K562 (cell line): ENCODE measurements at regions not wholly inside any gene's neighbourhood (a gene's known extent, or its start where the extent isn't known, plus 50 kb on each side); places are given as distances from the start of the nearest gene placed in this dataset.

Experiments
- CBFA2T2 ChIP-seq: fragments of 450-650 bp; conservative IDR thresholded peaks from 2 replicates; pipeline ENCODE4 v1.6.1; 2017; ENCODE audit warnings: mild to moderate bottlenecking
- DMBX1 ChIP-seq: fragments of 250-450 bp; sonication (Bioruptor Pico); IDR thresholded peaks from 2 replicates; pipeline ENCODE4 v1.8.0; 2022; ENCODE audit warnings: inconsistent platforms, mild to moderate bottlenecking, moderate library complexity, borderline replicate concordance
- POLR2A ChIP-seq: fragments of 450-650 bp; conservative IDR thresholded peaks from 2 replicates; pipeline ENCODE4 v1.6.1; 2016
- SAFB2 ChIP-seq: fragments of 200-400 bp; formaldehyde crosslinking; IDR thresholded peaks from 2 replicates; pipeline ENCODE4 v1.6.1; 2018; ENCODE audit warnings: borderline replicate concordance, low read length, low read depth, moderate library complexity; ENCODE audit not compliant: severe bottlenecking
- SMAD1 ChIP-seq: fragments of 150-350 bp; IDR thresholded peaks from 2 replicates; pipeline ENCODE4 v1.6.1; 2014; ENCODE audit warnings: low read length, low read depth; ENCODE audit not compliant: partially characterized antibody
- TFE3 ChIP-seq: fragments of 450-650 bp; formaldehyde crosslinking; IDR thresholded peaks from 2 replicates; pipeline ENCODE4 v1.4.0; 2020; ENCODE audit warnings: mild to moderate bottlenecking, mixed read lengths
- YY1 ChIP-seq, 3 experiments: IDR thresholded peaks; 2 replicates each; pipeline ENCODE4 v1.6.1; 2011; ENCODE audit warnings: low read length in 2 of 3, mild to moderate bottlenecking in 2 of 3, moderate library complexity in 2 of 3, borderline replicate concordance in 1 of 3, control low read depth in 1 of 3, low read depth in 1 of 3; ENCODE audit not compliant: insufficient read depth in 3 of 3, insufficient replicate concordance in 2 of 3, control insufficient read depth in 1 of 3, insufficient read length in 1 of 3; ENCODE audit errors: extremely low read depth in 1 of 3
- TF ChIP-seq, protein P1 (sequence below): fragments of 150-350 bp; conservative IDR thresholded peaks from 2 replicates; pipeline ENCODE4 v1.6.1; 2014; ENCODE audit warnings: low read length
- TF ChIP-seq, protein P2 (sequence below): sonication (generic); formaldehyde crosslinking; IDR thresholded peaks from 2 replicates; pipeline ENCODE4 v1.9.0; 2022; ENCODE audit warnings: mild to moderate bottlenecking, missing genetic modification reagents
- TF ChIP-seq, protein P3 (sequence below): sonication (generic); formaldehyde crosslinking; IDR thresholded peaks from 2 replicates; pipeline ENCODE4 v1.8.0; 2022; ENCODE audit warnings: missing genetic modification reagents, mild to moderate bottlenecking, borderline replicate concordance

DNA sequence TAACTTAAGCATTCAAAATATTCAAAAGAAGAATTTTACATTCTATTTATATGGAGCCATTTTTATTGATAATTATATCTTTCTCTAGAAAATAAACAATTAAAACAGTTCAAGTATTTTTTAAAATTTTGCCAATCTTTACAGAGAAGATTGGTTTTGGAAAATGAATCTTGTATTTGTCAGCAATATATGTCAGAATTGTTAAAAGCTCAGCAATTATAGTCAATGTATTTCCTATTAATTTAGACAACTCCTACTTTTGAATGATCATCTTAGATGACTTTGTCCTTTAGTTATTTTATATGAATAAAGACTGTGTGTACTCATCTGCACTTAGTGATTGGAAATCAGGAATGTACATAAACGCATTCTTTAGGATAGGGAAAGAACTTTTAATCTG is 223.9 kb upstream of the MAD2L1 start (continued):
- TF ChIP-seq, protein P1, sequence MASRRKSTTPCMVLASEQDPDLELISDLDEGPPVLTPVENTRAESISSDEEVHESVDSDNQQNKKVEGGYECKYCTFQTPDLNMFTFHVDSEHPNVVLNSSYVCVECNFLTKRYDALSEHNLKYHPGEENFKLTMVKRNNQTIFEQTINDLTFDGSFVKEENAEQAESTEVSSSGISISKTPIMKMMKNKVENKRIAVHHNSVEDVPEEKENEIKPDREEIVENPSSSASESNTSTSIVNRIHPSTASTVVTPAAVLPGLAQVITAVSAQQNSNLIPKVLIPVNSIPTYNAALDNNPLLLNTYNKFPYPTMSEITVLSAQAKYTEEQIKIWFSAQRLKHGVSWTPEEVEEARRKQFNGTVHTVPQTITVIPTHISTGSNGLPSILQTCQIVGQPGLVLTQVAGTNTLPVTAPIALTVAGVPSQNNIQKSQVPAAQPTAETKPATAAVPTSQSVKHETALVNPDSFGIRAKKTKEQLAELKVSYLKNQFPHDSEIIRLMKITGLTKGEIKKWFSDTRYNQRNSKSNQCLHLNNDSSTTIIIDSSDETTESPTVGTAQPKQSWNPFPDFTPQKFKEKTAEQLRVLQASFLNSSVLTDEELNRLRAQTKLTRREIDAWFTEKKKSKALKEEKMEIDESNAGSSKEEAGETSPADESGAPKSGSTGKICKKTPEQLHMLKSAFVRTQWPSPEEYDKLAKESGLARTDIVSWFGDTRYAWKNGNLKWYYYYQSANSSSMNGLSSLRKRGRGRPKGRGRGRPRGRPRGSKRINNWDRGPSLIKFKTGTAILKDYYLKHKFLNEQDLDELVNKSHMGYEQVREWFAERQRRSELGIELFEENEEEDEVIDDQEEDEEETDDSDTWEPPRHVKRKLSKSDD, result no peak
- TF ChIP-seq SAFB2, result no peak
- TF ChIP-seq, protein P2, sequence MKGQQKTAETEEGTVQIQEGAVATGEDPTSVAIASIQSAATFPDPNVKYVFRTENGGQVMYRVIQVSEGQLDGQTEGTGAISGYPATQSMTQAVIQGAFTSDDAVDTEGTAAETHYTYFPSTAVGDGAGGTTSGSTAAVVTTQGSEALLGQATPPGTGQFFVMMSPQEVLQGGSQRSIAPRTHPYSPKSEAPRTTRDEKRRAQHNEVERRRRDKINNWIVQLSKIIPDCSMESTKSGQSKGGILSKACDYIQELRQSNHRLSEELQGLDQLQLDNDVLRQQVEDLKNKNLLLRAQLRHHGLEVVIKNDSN, result no peak
- TF ChIP-seq POLR2A, result no peak
- no peak for TF ChIP-seq YY1 (IDR thresholded peaks at IDR 0.05; ENCODE audit: borderline replicate concordance in 1 of 3, control insufficient read depth in 1 of 3, extremely low read depth in 1 of 3, insufficient read depth in 3 of 3, insufficient read length in 1 of 3, insufficient replicate concordance in 2 of 3, low read depth in 1 of 3, low read length in 2 of 3)
- TF ChIP-seq, protein P3, sequence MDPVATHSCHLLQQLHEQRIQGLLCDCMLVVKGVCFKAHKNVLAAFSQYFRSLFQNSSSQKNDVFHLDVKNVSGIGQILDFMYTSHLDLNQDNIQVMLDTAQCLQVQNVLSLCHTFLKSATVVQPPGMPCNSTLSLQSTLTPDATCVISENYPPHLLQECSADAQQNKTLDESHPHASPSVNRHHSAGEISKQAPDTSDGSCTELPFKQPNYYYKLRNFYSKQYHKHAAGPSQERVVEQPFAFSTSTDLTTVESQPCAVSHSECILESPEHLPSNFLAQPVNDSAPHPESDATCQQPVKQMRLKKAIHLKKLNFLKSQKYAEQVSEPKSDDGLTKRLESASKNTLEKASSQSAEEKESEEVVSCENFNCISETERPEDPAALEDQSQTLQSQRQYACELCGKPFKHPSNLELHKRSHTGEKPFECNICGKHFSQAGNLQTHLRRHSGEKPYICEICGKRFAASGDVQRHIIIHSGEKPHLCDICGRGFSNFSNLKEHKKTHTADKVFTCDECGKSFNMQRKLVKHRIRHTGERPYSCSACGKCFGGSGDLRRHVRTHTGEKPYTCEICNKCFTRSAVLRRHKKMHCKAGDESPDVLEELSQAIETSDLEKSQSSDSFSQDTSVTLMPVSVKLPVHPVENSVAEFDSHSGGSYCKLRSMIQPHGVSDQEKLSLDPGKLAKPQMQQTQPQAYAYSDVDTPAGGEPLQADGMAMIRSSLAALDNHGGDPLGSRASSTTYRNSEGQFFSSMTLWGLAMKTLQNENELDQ, result no peak
- no peak for TF ChIP-seq SMAD1
- TF ChIP-seq TFE3, result no peak
- TF ChIP-seq CBFA2T2, result no peak
- TF ChIP-seq DMBX1 (CRISPR knock-in tag), result no peak
